Loucy (cell line): ENCODE measurements at regions not wholly inside any gene's neighbourhood (a gene's known extent, or its start where the extent isn't known, plus 50 kb on each side); places are given as distances from the start of the nearest gene placed in this dataset.

Source experiments
- H2AFZ ChIP-seq: fragments of 200-600 bp; sonication (generic); 2 replicates; pipeline ENCODE4 v1.6.0; 2016; ENCODE audit warnings: antibody characterized with exemption, mild to moderate bottlenecking, low read length, moderate library complexity
- H3F3A ChIP-seq: fragments of 200-600 bp; 2 replicates; pipeline ENCODE4 v1.6.0; 2016; ENCODE audit warnings: antibody characterized with exemption, low read depth, mild to moderate bottlenecking
- H3K27me3 ChIP-seq: fragments of 200-600 bp; sonication (generic); 2 replicates; pipeline ENCODE4 v1.6.1; 2014; ENCODE audit warnings: low read length, mild to moderate bottlenecking; ENCODE audit not compliant: insufficient read depth, poor library complexity, severe bottlenecking
- H3K36me3 ChIP-seq: fragments of 200-600 bp; sonication (generic); 2 replicates; pipeline ENCODE4 v1.6.1; 2016; ENCODE audit warnings: low read length; ENCODE audit not compliant: insufficient read depth
- H3K4me1 ChIP-seq: fragments of 200-600 bp; sonication (generic); 2 replicates; pipeline ENCODE4 v1.5.1; 2014; ENCODE audit warnings: low read length, mild to moderate bottlenecking; ENCODE audit not compliant: insufficient read depth, poor library complexity, severe bottlenecking
- H3K4me2 ChIP-seq: fragments of 200-600 bp; sonication (generic); 2 replicates; pipeline ENCODE4 v1.6.0; 2014; ENCODE audit warnings: antibody characterized with exemption, low read length, low read depth, mild to moderate bottlenecking; ENCODE audit not compliant: poor library complexity, severe bottlenecking
- H3K4me3 ChIP-seq: fragments of 200-600 bp; sonication (generic); 2 replicates; pipeline ENCODE4 v1.5.1; 2014; ENCODE audit warnings: low read length, mild to moderate bottlenecking, mixed read lengths; ENCODE audit not compliant: poor library complexity, severe bottlenecking
- H3K79me2 ChIP-seq: fragments of 200-600 bp; sonication (generic); 2 replicates; pipeline ENCODE4 v1.6.1; 2014; ENCODE audit warnings: low read length; ENCODE audit not compliant: insufficient read depth
- H3K9ac ChIP-seq: fragments of 200-600 bp; sonication (generic); 2 replicates; pipeline ENCODE4 v1.6.0; 2014; ENCODE audit warnings: mild to moderate bottlenecking, low read depth, low read length, moderate library complexity; ENCODE audit not compliant: poor library complexity, severe bottlenecking
- H3K9me2 ChIP-seq: fragments of 200-600 bp; sonication (generic); replicated peaks from 2 replicates; pipeline ENCODE4 v1.6.1; 2016; ENCODE audit warnings: low read depth, low read length, mixed read lengths
- H3K9me3 ChIP-seq: fragments of 200-600 bp; sonication (generic); 2 replicates; pipeline ENCODE4 v1.6.1; 2014; ENCODE audit warnings: mild to moderate bottlenecking, antibody characterized with exemption, low read length, low read depth; ENCODE audit not compliant: insufficient read depth
- H4K20me1 ChIP-seq: fragments of 200-600 bp; sonication (generic); 2 replicates; pipeline ENCODE4 v1.6.0; 2014; ENCODE audit warnings: antibody characterized with exemption, low read length, mild to moderate bottlenecking; ENCODE audit not compliant: insufficient read depth, poor library complexity, severe bottlenecking
- CTCF ChIP-seq: fragments of 200-600 bp; sonication (generic); conservative IDR thresholded peaks from 2 replicates; pipeline ENCODE4 v1.5.1; 2014; ENCODE audit warnings: mild to moderate bottlenecking, antibody characterized with exemption, low read length
- EZH2phosphoT487 ChIP-seq: fragments of 200-600 bp; IDR thresholded peaks from 2 replicates; pipeline ENCODE4 v1.6.1; 2018; ENCODE audit warnings: antibody characterized with exemption, mild to moderate bottlenecking, moderate library complexity, borderline replicate concordance

- peaks cover 5% of the 10 kb centered on the region for H3K4me1 ChIP-seq
- H3K36me3 ChIP-seq, result no peaks in the 10 kb centered on the region
Measured at GRCh38 chr10:110403593-110403992, 94.1 kb upstream of the DUSP5 start.

GRCh38 chr10:110404413-110404812, 93.3 kb upstream of the DUSP5 start:
- Histone ChIP-seq H3F3A (no peaks in the 10 kb centered on the region), H2AFZ (no peak overlapping the region), H3K27me3 (no peaks in the 10 kb centered on the region), H3K9me2 (no peaks in the 10 kb centered on the region), H3K79me2 (no peaks in the 10 kb centered on the region), H3K9me3 (no peaks in the 10 kb centered on the region), H3K4me1 (peaks cover 5% of the 10 kb centered on the region), H4K20me1 (no peaks in the 10 kb centered on the region), H3K36me3 (no peaks in the 10 kb centered on the region), H3K4me2 (no peak overlapping the region), H3K9ac (no peak overlapping the region), H3K4me3 (no peak overlapping the region)
- no peak for TF ChIP-seq CTCF
- no peak for TF ChIP-seq EZH2phosphoT487

More at GRCh38 chr10:110403593-110403992, 94.1 kb upstream of the DUSP5 start:
- Histone ChIP-seq H3F3A (no peaks in the 10 kb centered on the region), H2AFZ (no peak overlapping the region), H3K9ac (no peak overlapping the region), H4K20me1 (no peaks in the 10 kb centered on the region), H3K4me3 (no peak overlapping the region), H3K79me2 (no peaks in the 10 kb centered on the region), H3K9me3 (no peaks in the 10 kb centered on the region), H3K27me3 (no peaks in the 10 kb centered on the region), H3K9me2 (no peaks in the 10 kb centered on the region), H3K4me2 (no peak overlapping the region)
- TF ChIP-seq EZH2phosphoT487 (no peak), CTCF (no peak)

DNA sequence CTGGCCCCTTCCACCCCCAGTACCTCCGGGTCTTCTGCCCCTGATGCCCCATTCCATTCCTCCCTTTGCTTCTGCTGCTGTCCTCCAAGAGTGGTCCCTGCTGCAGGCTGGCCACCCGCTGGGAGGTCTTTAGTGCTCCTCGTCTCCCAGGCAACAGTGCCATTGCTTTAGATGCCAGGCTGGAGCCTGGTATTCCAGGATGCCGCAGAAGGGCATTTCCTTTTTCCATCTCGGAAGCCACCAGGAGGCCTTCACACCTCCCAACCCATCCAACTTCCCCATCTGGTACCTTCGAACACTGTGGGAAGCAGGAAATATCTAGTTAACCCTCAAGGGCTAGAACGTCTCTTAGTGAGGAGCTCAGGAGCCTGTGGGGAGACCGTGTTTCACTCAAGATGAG, 92.9 kb upstream of the DUSP5 start:
- H3K4me2 ChIP-seq, result no peak overlapping the region
- no peaks in the 10 kb centered on the region for H3K9me2 ChIP-seq
- no peak overlapping the region for H2AFZ ChIP-seq
- H3K79me2 ChIP-seq, result no peaks in the 10 kb centered on the region
- no peaks in the 10 kb centered on the region for H3K9me3 ChIP-seq
- H3K27me3 ChIP-seq, result no peaks in the 10 kb centered on the region
- H3F3A ChIP-seq, result no peaks in the 10 kb centered on the region
- peaks cover 6% of the 10 kb centered on the region for H3K4me1 ChIP-seq
- no peak for TF ChIP-seq CTCF
- no peak for TF ChIP-seq EZH2phosphoT487
- no peaks in the 10 kb centered on the region for H3K36me3 ChIP-seq
- no peak overlapping the region for H3K9ac ChIP-seq
- no peaks in the 10 kb centered on the region for H4K20me1 ChIP-seq
- no peak overlapping the region for H3K4me3 ChIP-seq
